GM12892 (cell line): ENCODE measurements at regions not wholly inside any gene's neighbourhood (a gene's known extent, or its start where the extent isn't known, plus 50 kb on each side); places are given as distances from the start of the nearest gene placed in this dataset.

Experiments used
- DNase-seq: peaks from one replicate; pipeline ENCODE4 v3.0.0; 2011; ENCODE audit not compliant: insufficient read length
- FAIRE-seq: peaks from 2 replicates; lab custom pipeline; 2011; peaks lifted over from hg19 to GRCh38; lab: Jason Lieb, UNC
- POLR2A ChIP-seq: IDR thresholded peaks from 2 replicates; pipeline ENCODE4 v1.6.1; 2011; ENCODE audit warnings: low read depth, low read length, control low read depth
- POLR2AphosphoS5 ChIP-seq: IDR thresholded peaks from 2 replicates; pipeline ENCODE4 v1.6.1; 2011; ENCODE audit warnings: low read depth, low read length, control low read depth
- TAF1 ChIP-seq: IDR thresholded peaks from 2 replicates; pipeline ENCODE4 v1.6.1; 2011; ENCODE audit warnings: low read depth, mild to moderate bottlenecking, control low read depth, low read length, borderline replicate concordance

DNA sequence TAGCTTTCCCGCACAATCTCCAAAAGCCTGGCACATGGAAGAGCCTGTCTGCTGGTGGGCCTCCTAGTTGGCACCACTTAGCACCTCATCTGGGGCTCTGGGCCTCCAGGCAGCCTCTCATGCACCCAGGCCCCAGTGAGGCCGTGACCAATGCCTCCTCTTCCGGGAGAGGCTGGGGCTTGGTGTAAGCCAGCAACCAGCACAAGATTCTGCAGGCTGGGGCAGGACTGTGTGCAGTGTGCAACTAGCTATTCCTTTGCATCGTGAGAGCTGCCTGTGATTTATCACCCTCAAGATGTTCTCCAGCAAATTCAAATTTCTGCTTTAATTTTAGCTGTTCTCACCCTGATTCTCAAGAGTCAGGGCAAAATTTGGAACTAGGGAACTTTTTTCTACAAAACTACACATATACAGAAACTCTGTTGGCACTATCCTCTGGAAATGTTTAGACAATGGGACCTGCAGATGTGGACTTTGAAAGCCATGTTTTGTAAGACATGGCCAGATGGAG is 603.7 kb upstream of the MKI67 start:
- DNase-seq (no peak), FAIRE-seq (no peak)
- TF ChIP-seq POLR2A (no peak), TAF1 (no peak), POLR2AphosphoS5 (no peak)

DNA sequence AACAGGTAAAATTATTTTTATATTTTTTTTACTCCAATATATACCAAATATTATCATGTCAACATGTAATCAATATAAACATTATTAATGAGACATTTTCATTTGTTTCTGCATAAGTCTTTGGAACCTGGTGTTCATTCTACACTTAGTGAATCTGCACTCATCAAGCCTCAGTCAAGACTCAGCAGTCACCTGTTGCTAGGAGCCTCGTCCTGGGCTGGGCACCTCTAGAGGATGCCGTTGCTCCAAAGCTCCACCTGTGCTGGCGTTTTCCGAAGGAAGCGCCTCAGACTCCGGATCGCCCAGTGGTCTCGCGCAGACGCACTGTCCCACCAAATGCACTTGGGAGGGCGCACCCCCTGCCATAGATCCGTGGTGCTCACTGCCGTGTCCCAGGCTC is 604.7 kb upstream of the MKI67 start:
- no peak for FAIRE-seq
- TF ChIP-seq POLR2A (no peak), TAF1 (no peak), POLR2AphosphoS5 (no peak)
- DNase-seq = no peak

DNA sequence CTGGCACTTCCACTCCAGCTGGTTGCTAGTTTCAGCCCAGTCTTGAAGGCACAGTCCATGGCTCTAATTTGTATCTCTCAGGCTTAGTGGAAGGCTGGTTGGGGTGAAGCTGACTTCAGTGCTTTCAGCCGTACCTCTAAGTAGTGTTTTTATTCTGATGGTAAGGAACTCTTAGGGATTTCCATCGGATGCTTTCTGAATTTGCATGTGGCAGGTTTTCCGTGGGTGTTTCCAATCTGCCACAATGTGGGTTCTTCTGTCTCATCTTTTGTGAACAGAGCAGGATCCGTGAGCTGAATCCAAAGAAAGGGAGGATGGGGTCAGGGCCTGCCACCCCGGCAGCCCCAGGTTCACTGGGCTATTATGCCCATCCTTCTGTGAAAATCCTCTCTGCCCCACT is 607.9 kb upstream of the MKI67 start:
- DNase-seq = no peak
- no peak for FAIRE-seq
- TF ChIP-seq TAF1 (no peak), POLR2A (no peak), POLR2AphosphoS5 (no peak)

DNA sequence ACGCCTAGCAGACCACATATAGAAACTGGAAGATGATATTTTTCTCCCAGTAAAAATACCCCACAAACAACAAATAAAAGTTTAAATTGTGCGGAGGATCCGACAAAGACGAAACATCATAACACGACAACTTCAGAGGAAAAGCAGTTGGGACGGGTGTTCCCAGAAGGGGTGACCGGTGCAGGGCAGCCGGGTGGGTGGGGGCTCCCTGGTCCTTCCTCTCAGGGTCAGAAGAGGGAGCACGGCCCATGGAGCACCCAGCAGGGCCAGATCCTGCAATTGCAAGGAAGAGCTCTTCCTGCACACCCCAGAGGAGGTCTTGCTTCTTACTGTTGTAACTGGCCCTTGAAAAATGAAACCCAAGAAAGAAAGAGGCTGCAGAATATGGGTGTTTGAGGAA is 608.5 kb upstream of the MKI67 start:
- no peak for FAIRE-seq
- no peak for DNase-seq
- TF ChIP-seq POLR2AphosphoS5 (no peak), POLR2A (no peak)

DNA sequence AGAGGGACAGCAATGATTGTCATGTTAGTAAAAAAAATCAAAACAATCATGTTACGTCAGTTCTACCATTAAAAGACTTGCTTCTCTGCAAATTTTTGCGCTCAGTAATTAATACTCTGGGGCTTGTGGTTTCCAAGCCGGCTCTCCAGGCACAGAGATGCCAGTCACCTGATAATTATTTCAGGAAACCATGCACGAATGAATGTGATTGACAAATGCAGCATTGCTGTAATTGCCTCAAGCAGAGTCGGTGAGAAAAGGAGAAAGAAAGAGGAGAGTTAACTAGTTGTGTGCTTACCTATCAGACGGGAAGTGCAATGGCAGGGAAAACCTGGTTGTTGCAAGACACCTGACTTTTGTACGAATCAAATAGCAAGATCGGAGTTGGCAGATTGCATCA is 609.8 kb upstream of the MKI67 start:
- no peak for DNase-seq
- TF ChIP-seq POLR2A (no peak), POLR2AphosphoS5 (no peak), TAF1 (no peak)
- FAIRE-seq = no peak

DNA sequence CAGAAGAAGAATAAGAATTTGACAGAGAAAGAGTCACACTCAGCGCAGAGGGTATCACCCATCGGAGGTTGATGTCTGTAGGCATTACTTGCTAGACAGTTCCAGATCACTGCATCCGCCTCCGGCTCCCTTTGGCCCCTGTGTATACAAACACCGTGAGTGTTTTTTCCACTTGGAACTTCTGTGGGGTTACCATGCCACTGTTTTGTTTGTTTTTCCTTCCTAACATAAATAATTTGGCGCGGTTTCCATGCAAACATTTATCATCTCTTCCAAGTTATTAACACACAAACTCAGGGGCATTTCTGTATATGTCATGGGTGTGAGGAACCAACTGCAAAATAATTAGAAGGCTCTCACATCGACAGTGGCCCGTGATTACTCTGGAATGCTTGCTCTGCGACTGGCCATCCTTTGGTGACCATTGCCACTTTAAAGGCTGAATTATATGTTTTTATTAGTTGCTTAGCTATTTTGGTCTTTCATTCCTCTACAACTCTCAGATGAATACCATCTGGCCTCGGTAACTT is 612.2 kb upstream of the MKI67 start:
- no peak for DNase-seq
- FAIRE-seq = no peak

DNA sequence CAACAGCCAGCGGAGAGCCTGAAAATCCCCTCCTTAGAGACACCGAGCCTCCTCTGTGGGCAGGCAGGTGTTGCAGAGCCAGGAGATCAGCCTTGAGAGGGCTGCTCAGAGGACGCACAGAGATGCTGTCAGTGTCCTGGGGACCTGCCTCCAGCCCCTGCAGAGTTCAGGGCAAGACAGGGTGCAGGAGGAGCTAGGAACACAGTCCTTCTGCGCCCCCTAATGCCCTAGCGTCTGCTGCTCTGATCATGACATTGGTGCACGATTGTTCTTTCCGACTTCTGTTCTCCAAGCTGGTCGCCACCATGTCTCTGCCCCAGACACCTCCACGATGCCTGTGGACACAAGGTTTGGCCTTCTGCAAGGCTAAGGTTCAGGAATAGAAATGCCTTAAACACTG is 613.7 kb upstream of the MKI67 start:
- no peak for DNase-seq
- TF ChIP-seq TAF1 (no peak), POLR2AphosphoS5 (no peak), POLR2A (no peak)
- FAIRE-seq = no peak

More for the DNA sequence above, 612.2 kb upstream of the MKI67 start:
- TF ChIP-seq POLR2AphosphoS5 (no peak), TAF1 (no peak), POLR2A (no peak)

DNA sequence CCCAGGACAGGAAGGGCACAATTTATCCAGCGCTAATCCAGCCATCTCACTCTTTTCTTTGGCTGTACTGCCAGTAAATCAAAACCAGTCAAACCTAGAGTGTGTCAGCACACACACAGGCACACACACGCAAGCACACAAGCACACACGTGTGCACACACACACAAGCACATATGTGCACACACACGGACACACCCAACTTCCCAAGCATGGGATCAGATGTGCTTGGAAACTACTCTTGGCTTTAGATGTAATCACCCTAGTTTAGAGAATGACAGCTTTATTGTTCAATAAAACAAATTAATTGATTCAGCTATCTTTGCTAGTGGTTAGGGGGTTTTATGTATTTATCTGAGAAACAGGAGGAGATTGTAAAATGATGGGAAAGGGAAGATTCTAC is 615.0 kb upstream of the MKI67 start:
- FAIRE-seq (no peak), DNase-seq (no peak)
- TF ChIP-seq POLR2AphosphoS5 (no peak), TAF1 (no peak), POLR2A (no peak)

DNA sequence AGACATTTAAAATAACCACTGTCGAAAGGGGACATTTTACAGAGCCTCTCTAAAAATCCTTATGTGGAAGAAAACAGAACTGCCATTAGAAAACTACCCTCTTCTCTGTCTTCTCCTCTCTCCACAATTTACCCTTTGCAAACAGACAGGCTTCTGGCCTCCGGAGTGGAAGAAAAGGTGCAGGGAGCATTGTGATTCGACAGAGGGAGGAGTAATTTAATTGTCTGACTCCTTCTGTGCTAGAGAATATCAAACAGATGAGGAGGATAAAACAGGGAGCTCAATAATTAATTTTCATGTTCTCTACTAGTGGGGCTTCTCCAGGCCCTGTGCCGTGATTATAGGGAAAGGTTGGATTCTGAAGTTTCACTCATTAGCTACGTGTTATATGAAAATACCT is 615.5 kb upstream of the MKI67 start:
- FAIRE-seq (no peak), DNase-seq (no peak)
- TF ChIP-seq TAF1 (no peak), POLR2AphosphoS5 (no peak), POLR2A (no peak)

DNA sequence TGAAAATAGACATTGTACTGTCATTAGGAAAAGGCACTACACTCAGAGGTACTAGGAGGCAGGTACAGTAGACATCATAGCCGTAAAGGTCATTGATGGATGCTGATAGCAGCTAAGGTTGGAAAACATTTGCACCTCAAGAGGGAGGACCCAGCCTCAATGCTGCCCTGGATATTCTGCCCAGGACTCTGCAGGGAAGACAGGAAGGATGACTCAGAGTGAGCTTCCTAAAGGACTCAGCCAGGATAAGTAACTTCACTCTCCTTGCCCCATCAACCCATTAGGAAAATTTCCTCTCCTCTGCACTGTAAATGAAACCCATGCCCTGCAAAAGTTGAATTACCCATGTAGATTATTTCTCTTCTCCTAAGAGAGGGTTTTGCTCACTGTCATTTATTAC is 617.9 kb upstream of the MKI67 start:
- TF ChIP-seq POLR2AphosphoS5 = no peak
- no peak for TF ChIP-seq POLR2A
- TF ChIP-seq TAF1 = no peak
- DNase-seq (no peak), FAIRE-seq (no peak)

DNA sequence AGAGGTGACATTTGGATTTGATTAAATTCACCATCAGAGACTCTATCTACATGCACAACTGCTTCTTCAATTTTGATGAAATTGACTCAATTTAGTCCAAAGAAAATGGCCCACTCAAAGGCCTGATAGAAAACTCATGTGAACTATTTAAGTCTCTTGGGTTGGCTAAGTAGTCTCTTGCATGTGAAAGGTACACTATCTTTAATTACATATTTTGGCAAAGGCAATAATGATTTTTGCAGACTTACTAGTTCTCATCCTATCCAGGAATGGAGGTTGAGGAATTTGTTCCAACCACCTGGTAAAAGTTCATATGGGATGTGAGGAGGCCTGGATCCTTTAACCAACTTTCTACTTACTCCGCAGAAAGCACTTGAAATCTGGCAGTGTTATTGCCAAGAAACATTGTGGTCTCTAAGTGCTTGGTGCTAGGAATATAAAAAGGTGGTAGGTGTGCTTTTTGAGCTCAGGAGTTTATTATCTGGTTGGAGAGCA is 618.6 kb upstream of the MKI67 start:
- DNase-seq (no peak), FAIRE-seq (no peak)
- no peak for TF ChIP-seq TAF1
- TF ChIP-seq POLR2A = no peak
- no peak for TF ChIP-seq POLR2AphosphoS5

DNA sequence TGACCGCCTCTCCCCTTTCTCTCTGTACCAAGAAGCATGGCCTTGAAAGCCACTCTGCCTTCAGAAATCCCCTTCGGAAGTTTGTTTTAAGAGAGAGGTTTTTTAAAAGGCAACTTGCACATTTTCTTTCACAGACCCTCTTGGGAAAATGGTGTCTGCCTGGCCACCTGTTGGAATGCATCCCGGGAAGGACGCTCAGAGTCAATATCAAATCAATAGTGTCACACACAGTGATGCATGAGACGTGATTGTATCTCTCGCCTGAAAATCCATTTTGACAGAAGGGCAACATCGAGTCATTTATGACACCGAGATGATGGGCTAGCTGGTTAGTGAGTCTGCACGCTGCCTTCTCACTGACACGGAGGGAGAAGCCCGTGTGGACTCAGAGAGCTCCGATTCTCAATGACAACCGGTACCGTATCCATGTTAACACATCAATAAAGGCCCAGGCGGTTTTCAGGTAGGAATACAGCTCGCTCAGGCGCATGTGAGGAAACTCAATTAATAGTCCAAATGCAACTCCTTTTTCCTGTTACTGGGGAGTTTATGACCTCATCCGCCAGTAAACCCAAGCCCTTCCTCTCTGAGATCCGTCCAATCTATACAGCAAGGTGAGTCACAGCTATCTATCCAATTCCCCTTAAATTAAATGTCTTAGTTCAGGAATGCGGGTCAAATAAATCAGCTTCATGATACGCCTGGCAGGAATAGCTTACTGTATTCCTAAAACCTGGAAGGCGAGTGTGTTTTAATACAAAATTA is 621.5 kb upstream of the MKI67 start:
- TF ChIP-seq TAF1 = no peak
- TF ChIP-seq POLR2A = no peak
- no peak for TF ChIP-seq POLR2AphosphoS5
- DNase-seq (no peak), FAIRE-seq (no peak)

DNA sequence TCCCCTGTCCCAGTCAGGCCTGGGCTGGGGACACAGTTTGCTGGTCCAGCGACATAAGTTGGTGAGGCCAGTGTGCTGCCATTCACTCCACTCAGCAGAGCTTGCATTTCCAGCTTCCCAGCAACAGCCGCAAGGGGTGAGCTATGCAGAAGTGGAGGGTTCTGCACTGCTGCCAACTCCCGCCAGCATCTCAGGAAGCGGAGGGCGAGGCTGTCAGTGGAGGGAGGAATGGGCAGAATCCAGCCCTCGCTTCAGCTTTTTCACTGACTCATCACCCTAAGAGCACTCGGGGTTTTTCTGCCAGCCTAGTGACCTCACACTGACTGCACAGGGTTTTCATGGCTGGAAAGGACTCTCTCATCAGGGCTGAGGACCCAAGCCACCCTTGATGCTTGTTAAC is 625.1 kb upstream of the MKI67 start:
- no peak for TF ChIP-seq POLR2AphosphoS5
- no peak for TF ChIP-seq POLR2A
- no peak for TF ChIP-seq TAF1
- no peak for FAIRE-seq
- DNase-seq = no peak
